ENCODE measurements at regions not wholly inside any gene's neighbourhood (a gene's known extent, or its start where the extent isn't known, plus 50 kb on each side); places are given as distances from the start of the nearest gene placed in this dataset.
"Not testable (repeated sequence)": the region's sequence is repeated elsewhere in the genome, so short reads cannot be mapped to it uniquely, and the experiment has no call there.

DNA sequence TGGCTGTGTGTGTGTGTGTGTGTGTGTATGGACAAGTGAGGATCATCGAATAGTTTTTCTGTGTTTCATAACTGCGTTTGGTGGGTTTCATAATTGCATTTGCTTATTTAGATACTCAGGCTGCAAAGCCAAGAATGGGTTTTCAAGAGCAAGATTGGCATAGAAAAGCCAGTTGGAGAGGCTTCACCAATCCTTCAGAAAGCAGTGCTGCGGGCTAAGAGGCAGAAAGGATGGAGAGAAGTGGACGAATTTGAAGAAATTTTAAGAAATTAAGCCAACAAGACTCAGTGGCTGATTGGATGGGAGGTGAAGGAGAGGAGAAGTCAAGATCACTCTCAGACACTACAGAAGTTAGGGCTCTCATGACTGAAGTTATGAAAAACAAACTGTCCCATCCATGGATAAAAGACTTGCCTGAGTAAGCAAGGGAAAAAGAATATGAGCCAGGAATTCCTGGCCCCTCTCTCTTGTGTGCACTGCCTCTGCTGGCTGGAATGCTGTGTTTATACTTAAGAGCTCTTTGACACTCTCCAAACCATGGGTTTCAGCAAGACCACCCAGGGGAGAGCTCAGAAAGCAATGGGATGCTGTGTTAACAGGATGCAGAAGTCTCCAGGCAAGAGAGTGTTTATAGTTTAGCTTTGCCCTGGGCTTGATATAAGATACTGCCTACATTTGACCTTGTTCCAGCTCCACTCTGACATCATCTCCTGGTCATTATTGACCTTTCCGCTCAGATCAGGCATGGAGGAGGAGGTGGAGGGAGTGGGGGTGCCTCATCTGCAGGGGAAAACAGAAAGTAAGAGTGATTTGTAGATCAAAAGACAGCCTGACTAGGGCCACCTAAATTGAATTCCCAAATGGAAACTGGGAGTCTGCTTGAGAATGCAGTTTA, 232.0 kb upstream of the PLXNA2 start:
- FAIRE-seq (no peak), DNase-seq (ENCODE audit: insufficient read length, low spot score) (no peak)
- TF ChIP-seq, protein P1, sequence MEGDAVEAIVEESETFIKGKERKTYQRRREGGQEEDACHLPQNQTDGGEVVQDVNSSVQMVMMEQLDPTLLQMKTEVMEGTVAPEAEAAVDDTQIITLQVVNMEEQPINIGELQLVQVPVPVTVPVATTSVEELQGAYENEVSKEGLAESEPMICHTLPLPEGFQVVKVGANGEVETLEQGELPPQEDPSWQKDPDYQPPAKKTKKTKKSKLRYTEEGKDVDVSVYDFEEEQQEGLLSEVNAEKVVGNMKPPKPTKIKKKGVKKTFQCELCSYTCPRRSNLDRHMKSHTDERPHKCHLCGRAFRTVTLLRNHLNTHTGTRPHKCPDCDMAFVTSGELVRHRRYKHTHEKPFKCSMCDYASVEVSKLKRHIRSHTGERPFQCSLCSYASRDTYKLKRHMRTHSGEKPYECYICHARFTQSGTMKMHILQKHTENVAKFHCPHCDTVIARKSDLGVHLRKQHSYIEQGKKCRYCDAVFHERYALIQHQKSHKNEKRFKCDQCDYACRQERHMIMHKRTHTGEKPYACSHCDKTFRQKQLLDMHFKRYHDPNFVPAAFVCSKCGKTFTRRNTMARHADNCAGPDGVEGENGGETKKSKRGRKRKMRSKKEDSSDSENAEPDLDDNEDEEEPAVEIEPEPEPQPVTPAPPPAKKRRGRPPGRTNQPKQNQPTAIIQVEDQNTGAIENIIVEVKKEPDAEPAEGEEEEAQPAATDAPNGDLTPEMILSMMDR (IDR thresholded peaks at IDR 0.05; ENCODE audit: insufficient read depth, missing control alignments), result peak; percentile 12

DNA sequence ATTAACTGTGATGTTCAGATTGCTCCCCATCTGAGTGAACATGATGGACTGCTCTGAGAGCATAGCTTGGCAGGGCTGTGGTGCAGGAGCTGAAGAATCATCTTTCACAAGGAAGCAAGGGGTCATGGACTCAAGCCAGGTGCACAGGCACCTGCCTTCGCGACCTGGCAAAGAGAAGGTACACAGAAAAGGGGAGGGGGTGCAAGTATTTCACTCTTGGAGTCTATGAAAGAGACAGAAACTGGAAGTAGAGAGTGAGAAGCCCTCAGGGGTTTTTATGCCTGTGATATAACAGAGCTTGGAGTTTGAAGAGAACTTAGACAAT, 232.6 kb upstream of the PLXNA2 start:
- TF ChIP-seq, protein P1 (IDR thresholded peaks at IDR 0.05; ENCODE audit: insufficient read depth, missing control alignments), result no peak
- DNase-seq (ENCODE audit: insufficient read length, low spot score), result no peak
- no peak for FAIRE-seq

DNA sequence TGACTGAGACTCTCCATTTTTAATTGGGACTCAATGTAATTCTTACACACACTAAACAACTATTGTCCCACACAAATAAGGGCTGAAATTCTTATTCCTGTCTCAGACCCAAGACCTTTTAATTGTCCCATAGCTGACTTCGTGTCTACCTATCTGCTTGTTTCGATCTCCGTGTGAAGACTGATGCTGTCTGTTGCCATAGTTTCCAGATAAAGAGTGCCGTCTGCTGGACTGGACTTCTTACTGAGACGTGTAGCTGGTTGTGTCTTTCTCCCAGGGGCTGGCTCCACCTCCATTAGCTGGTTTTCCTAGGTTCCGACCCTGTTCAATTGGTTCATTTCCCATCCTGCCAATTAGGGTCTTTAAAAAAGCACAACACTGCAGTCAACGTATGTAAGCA, 235.3 kb upstream of the PLXNA2 start:
- DNase-seq (ENCODE audit: insufficient read length, low spot score), result no peak
- no peak for FAIRE-seq
- TF ChIP-seq, protein P1 (IDR thresholded peaks at IDR 0.05; ENCODE audit: insufficient read depth, missing control alignments), result peak; percentile 0

DNA sequence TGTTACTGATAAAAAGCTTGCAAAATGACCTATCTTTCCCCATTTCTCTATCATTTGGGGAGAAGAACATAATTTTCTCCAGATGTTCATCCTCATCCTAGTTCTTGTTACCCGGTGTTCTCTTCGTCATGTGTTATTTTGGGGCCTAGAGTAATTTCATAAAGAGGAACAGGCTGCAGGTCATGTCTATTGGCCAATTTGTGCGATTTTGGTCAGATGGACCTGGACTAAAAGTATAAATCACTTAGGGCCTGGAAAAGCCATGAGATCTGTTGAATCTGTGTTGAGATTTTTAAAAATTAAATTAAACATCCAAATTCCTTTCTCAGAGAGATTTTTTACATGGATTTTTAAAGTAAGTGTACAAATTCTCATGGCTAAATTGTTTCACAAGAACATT, 241.3 kb upstream of the PLXNA2 start:
- TF ChIP-seq, protein P1 (IDR thresholded peaks at IDR 0.05; ENCODE audit: insufficient read depth, missing control alignments), result no peak
- DNase-seq (ENCODE audit: insufficient read length, low spot score) (no peak), FAIRE-seq (no peak)

DNA sequence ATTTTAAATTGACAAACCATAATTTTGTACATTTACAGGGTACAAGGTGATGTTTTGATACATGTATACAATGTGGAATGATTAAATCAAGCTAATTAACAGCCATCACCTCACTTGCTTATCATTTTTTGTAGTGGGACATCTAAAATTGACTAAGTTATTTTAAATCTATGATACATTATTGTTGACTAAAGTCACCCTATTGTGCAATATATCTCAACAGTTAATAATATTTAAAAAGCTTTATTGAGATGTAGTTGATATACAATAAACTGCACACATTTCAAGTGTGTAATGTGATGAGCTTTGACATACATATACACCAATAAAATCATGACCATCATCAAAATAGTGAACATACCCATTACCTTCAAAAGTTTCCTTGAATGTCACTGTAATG, 242.5 kb upstream of the PLXNA2 start:
- DNase-seq (ENCODE audit: insufficient read length, low spot score) (no peak), FAIRE-seq (no peak)
- TF ChIP-seq, protein P1 (IDR thresholded peaks at IDR 0.05; ENCODE audit: insufficient read depth, missing control alignments), result no peak

DNA sequence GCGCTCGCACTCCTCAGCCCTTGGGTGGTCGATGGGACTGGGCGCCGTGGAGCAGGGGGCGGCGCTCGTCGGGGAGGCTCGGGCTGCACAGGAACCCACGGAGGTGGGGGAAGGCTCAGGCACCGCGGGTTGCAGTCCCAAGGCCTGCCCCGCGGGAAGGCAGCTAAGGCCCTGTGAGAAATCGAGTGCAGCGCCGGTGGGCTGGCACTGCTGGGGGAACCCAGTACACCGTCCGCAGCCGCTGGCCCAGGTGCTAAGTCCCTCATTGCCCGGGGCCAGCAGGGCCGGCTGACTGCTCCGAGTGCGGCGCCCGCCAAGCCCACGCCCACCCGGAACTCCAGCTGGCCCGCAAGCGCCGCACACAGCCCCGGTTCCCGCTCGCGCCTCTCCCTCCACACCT, 244.2 kb upstream of the PLXNA2 start:
- DNase-seq (ENCODE audit: insufficient read length, low spot score); FAIRE-seq: not testable (repeated sequence)

DNA sequence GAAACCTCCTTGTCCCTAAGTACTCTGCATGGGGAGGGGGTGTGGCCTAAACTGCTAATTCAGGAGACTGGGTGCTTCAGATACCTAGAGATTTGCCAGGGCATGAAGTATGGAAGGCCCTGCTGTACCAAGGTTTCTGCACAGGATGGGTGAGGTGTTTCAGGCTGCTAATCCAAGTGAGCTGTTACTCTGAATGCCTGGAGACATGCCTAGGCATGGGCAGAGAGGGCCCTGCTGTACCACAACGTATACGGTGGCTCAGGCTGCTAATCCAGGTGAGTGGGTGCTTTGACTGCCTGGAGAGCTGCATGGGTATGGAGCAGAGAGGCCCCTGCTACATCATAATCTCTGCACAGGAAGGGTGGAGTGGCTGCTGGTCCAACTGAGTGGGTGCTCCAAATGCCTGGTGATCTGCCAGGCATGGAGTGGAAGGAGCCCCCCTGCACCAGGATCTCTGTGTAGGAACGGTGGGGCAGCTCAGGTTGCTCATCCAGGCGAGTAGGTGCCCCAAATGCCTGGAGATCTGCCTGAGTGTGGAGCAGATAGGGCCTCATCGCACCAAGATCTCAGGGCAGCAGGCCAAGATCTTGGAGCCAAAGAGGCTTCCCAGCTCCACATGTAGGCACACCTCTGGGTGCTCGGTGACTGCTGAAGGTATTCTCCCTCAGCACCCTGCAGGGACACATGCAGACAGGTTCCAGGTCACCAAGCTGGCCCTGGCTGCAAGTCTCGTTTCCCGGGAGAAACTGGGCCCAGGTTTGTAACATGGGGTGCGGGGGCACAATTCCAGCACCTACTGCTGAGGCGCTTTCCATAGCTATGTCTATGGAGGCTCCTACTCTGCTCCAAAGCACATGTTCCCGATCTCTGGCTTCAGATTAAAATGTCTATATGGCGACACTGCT, 252.5 kb upstream of the PLXNA2 start:
- FAIRE-seq, result no peak
- DNase-seq (ENCODE audit: insufficient read length, low spot score), result no peak
- TF ChIP-seq, protein P1 (IDR thresholded peaks at IDR 0.05; ENCODE audit: insufficient read depth, missing control alignments), result no peak
